Fibroblast of pulmonary artery (primary cell): ENCODE measurements at regions not wholly inside any gene's neighbourhood (a gene's known extent, or its start where the extent isn't known, plus 50 kb on each side); places are given as distances from the start of the nearest gene placed in this dataset.
"Not testable (repeated sequence)": the region's sequence is repeated elsewhere in the genome, so short reads cannot be mapped to it uniquely, and the experiment has no call there.

Experiments
- DNase-seq: peaks from one replicate; pipeline ENCODE4 v3.0.0-alpha.2; 2010; ENCODE audit warnings: low read depth
- H3K4me3 ChIP-seq: replicated peaks from 2 replicates; pipeline ENCODE4 v1.5.1; 2011; ENCODE audit warnings: low read depth, mild to moderate bottlenecking, control low read depth, low read length, moderate library complexity

DNA sequence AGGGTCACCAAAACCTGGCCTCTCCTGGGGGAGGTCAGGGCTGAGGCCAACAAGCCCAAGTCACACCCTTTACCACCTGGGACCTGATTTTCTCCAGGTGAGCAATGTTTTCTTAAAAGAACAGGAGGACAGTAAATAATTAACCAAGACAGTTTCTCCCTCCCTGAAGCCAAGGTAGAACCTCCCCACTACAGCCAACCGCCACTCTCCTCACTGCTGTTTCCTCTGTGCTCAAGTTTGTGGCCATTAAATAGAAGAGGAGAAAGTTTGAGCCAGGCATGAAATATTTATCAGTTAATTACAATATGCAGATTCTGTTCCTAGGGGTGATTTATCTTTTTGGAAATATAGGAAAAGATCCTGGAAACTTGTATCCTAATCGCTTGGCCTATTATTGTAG is 150.6 kb upstream of the ANKRD20A1 start:
- DNase-seq, H3K4me3 ChIP-seq: not testable (repeated sequence)

DNA sequence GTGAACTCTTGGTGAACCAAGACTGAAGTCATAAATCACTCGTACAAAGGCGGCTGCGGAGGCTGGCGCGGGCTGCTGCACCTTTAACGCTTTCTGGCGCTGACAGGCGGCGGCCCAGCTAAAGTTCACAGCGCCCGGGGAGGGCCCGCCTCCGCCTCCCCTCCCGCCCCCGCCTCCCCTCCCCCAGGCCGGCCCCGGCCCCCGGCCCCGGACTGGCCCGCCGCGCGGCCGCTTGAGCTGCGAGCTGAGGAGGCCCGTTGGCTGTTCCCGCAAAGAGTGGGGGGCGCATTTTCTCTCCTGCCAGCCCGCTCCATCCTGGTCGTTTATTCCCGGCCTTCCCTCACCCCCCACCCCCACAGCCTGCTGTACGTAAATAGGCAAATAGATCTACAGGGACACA is 147.3 kb upstream of the ANKRD20A1 start:
- not testable (repeated sequence) for H3K4me3 ChIP-seq, DNase-seq

DNA sequence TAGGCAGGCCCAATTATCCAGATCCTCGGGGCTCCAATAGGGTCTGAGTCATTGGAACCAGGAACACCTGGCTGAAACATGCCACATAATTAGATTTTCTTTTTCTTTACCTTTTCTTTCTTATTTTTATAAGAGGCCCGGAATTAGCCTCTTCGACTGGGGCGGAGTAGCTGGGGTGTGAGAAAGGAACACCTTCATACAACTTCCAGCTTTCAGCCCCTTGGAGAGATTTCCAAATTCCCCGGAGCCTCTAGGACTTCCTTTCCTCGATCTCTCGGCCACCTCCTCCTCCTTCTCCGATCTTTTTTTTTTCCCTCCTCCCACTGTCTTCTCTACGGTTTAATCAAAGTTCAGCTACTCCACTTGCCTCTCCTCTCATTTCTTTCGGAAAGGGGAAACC is 146.8 kb upstream of the ANKRD20A1 start:
- DNase-seq, H3K4me3 ChIP-seq: not testable (repeated sequence)

DNA sequence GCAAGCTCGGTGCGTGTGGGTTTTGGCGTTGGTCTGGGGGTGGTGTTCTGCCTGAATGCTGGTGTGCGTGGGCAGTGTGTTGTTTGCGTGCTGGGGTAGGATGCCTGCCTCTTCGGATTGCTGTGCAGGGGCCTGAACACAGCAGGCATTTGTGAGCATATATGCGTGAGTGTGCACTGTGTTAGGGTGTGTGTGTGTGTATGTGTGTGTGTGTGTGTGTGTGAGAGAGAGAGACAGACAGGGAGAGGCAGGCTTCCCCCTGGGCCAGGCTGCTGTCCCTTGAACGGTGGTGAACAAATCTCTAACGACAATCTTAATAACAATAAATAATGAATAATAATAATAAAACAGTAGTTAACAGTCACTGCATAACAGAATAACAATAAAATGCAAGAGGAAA is 145.8 kb upstream of the ANKRD20A1 start:
- not testable (repeated sequence) for H3K4me3 ChIP-seq, DNase-seq

DNA sequence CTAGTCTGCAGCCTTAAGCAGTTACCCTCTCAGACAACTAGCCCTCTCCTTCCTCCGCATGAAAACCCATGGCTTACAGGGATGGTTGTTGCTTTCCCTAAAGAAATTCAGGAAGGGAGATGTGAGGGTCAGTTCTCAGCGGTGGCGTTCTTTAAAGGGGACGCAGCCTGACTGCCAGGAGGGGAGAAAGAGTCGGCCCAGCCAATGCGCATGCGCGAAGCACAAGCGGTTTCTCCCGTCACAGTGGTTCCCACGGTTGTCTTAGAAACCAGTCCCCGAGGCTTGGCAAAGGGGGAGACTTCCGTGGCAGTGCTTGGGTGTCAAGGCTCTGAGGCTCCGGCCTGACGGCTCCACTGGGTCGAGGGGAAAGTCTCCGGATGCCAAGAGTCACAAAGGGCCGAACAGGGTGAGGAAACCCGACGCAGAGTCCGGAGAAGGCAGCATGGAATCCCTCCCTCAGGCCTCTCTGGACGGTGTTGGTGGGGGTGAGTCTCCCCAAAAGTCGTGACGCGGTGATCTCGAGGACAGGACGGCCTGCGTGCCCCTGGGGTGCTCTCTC is 140.8 kb upstream of the ANKRD20A1 start:
- not testable (repeated sequence) for H3K4me3 ChIP-seq, DNase-seq

DNA sequence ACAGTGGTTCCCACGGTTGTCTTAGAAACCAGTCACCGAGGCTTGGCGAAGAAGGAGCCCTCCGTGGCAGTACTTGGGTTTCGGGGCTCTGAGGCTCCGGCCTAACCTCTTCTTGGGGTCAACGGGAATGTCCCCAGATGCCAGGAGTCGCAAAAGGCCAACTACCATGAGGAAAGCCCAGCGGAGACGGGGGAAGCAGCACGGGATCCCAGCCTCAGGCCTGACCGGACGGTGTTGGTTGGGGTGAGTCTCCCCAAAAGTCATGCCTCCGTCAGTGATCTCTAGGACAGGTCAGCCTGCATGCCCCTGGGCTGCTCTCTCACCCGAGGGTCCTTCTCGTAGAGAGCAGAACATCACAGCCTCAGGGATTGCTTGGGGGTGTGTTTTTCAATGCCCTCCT is 138.2 kb upstream of the ANKRD20A1 start:
- DNase-seq, H3K4me3 ChIP-seq: not testable (repeated sequence)

DNA sequence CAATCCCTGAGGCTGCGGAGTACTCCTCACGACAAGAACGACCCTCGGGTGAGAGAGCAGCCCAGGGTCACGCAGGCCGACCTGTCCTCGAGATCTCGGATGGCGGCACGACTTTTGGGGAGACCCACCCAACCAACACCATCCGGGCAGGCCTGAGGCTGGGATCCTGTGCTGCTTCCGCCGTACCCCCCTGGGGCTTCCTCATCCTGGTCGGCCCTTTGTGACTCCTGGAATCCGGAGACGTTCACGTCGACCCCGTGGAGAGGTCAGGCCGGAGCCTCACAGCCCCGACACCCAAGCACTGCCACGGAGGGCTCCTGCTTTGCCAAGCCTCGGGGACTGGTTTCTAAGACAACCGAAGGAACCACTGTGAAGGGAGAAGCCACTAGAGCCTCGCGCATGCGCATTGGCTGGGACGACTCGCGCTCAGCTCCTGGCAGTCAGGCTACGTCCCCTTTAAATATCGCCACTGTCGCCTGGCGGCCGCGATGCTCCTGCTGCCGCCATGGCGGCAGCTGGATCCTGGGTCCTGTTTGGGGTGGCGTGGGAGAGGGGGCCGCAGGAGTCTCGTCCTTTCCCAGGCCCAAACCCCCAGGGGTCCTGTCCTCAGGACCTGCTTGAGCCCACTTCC is 136.2 kb upstream of the ANKRD20A1 start:
- DNase-seq, H3K4me3 ChIP-seq: not testable (repeated sequence)

DNA sequence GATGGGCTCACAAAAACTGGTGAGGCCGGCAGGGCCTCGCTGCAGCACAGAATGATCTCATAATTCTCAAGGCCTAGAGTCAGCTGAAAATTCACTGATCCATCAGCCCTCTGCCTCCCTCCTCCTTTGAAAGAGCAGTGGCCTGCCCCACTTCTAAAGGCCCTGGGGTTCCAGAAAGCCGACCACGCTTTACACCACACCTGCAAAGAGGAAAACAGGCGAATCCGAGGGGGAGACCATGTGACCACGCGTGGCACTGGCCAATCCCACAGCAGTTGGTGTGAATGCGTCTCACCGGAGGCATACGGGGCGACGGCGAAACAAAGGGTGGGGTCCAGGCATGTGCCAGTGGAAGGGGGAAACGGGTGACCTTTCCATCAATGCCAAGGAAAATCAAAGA is 135.5 kb upstream of the ANKRD20A1 start:
- not testable (repeated sequence) for DNase-seq
- peak overlapping the region; percentile 48 for H3K4me3 ChIP-seq

DNA sequence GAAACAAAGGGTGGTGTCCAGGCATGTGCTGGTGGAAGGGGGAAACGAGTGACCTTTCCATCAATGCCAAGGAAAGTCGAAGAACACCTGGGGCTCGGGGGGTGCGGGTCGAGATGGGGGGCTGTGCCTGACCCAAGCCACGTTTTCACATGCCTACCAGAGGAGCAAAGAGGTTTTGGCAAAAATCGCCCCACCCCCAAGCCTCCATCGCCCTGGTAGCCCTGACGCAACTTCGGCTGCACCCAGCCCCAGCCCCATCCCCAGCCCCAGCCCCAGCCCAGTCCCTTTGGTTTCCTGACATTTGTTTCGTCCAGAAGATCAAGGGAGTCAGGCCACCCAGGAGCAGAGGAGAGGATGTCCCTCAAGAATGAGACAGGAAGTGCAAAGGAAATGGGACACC is 133.8 kb upstream of the ANKRD20A1 start:
- not testable (repeated sequence) for H3K4me3 ChIP-seq, DNase-seq

DNA sequence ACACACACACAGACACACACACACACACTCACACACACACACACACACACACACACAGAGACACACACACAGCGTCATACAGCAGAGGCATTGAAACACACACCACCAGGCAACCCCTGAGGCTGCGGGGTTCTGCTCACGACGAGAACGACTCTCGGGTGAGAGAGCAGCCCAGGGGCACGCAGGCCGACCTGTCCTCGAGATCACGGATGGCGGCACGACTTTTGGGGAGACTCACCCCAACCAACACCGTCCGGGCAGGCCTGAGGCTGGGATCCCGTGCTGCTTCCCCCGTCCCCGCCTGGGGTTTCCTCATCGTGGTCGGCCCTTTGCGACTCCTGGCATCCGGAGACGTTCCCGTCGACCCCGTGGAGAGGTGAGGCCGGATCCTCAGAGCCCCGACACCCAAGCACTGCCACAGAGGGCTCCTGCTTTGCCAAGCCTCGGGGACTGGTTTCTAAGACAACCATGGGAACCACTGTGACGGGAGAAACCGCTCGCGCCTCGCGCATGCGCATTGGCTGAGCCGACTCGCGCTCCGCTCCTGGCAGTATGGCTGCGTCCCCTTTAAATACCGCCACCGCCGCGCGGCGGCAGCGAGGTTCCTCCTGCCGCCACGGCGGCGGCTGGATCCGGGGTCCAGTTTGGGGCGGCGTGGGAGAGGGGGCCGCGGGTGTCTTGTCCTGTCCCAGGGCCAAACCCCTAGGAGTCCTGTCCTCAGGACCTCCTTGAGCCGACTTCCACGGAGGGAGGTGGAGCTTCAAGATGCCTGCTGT is 132.3 kb upstream of the ANKRD20A1 start:
- not testable (repeated sequence) for DNase-seq
- H3K4me3 ChIP-seq = peak overlapping the region; percentile 45

DNA sequence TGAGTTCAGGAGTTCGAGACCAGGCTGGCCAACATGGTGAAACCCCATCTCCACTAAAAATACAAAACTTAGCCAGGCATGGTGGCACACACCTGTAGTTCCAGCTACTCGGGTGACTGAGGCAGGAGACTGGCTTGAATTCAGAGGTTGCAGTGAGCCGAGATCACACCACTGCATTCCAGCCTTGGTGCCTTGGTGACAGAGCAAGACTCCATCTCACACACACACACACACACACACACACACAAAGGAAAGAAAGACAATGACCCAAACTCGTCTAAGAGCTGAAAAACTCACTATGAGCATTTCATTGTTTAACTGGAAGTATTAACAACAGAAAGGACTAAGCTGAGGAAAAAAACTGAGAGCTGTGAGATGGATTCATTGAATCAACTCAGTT is 95.6 kb upstream of the ANKRD20A1 start:
- H3K4me3 ChIP-seq, DNase-seq: not testable (repeated sequence)

DNA sequence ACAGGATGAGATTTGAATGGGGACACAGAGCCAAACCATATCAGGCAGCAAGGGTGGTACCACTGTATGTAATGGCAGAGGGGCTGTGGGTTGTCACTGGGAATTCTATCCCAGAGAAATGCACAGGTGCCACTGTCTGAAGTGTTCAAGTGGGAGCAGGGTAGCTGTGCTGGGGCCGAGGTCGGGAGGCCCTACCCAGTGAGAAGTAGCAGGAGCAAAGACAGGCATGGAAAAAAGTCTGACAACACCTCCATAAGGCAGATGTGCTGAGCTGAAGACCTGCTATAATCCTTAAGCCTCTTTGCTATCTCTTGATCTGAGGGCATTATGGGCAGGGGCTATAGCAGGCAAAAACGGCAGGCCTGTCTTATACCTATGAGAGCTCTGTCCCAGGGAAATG is 86.9 kb upstream of the ANKRD20A1 start:
- H3K4me3 ChIP-seq, DNase-seq: not testable (repeated sequence)

DNA sequence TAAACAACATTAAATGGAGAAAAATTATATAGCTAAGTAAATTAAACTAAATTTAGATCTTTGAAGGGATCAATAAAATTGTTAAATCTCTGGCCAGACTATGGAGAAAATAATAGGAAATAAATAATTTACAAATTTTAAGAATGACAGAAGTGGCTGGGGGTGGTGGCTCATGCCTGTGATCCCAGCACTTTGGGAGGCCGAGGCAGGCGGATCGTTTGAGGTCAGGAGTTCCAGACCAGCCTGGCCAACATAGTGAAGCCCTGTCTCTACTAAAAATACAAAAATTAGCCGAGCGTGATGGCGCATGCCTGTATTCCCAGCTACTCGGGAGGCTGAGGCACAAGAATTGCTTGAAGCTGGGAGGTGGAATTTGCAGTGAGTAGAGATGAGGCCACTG is 58.6 kb upstream of the ANKRD20A1 start:
- not testable (repeated sequence) for H3K4me3 ChIP-seq, DNase-seq
